ENCODE measurements at regions not wholly inside any gene's neighbourhood (a gene's known extent, or its start where the extent isn't known, plus 50 kb on each side); places are given as distances from the start of the nearest gene placed in this dataset.

DNA sequence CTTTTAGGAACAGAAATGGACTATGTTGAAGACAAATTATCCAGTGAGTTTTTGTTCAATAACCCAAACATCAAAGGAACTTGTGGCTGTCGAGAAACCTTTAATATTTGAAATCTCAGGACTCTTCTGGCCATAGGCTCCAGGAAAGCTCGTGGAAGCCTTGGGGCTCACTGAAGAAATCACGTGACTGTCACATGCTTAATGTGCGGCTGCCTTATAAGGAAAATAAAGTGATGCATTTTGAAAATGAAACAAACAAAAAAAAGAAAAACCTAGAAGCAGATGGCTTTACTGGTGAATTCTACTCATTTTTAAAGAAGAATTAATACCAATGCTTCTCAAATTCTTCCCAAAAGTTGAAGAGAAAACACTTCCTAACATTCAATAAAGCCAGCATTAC is 228.4 kb upstream of the RAB4A start:
- no peak overlapping the region for H3K27ac ChIP-seq
- no peak overlapping the region for H3K4me3 ChIP-seq
- no peak for DNase-seq (ENCODE audit: low spot score in 2 of 2)
- no peaks in the 10 kb centered on the region for H3K4me1 ChIP-seq
- H3K36me3 ChIP-seq, result no peaks in the 10 kb centered on the region
- no peak for TF ChIP-seq POLR2A (IDR thresholded peaks at IDR 0.05)
- TF ChIP-seq POLR2AphosphoS5 (IDR thresholded peaks at IDR 0.05), result no peak
- TF ChIP-seq, protein P1, sequence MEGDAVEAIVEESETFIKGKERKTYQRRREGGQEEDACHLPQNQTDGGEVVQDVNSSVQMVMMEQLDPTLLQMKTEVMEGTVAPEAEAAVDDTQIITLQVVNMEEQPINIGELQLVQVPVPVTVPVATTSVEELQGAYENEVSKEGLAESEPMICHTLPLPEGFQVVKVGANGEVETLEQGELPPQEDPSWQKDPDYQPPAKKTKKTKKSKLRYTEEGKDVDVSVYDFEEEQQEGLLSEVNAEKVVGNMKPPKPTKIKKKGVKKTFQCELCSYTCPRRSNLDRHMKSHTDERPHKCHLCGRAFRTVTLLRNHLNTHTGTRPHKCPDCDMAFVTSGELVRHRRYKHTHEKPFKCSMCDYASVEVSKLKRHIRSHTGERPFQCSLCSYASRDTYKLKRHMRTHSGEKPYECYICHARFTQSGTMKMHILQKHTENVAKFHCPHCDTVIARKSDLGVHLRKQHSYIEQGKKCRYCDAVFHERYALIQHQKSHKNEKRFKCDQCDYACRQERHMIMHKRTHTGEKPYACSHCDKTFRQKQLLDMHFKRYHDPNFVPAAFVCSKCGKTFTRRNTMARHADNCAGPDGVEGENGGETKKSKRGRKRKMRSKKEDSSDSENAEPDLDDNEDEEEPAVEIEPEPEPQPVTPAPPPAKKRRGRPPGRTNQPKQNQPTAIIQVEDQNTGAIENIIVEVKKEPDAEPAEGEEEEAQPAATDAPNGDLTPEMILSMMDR (IDR thresholded peaks at IDR 0.05), result no peak
- no peaks in the 10 kb centered on the region for H3K27me3 ChIP-seq
- H3K9me3 ChIP-seq, result no peaks in the 10 kb centered on the region
- intact Hi-C loops (cut with DNase I; ENCODE audit: low total_unique reads), result no loop called here

DNA sequence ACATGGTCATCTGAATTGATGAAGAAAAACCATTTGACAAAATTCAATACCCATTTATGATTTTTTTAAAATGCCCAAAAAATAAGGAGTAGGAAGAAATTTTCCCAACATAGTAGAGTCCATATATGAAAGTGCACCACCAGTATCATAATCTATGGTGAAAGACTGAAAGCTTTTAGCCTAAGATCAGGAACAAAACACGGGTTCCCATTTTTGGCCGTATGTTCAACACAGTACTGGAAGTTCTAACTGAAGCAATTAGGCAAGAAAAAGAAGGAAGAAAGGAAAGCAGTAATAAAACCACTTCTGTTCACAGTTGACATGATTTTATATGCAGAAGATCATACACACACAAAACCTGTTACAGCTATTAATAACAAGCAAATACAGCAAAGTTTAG is 227.8 kb upstream of the RAB4A start:
- H3K36me3 ChIP-seq, result no peaks in the 10 kb centered on the region
- H3K27ac ChIP-seq, result no peak overlapping the region
- H3K4me3 ChIP-seq, result no peak overlapping the region
- intact Hi-C loops (cut with DNase I; ENCODE audit: low total_unique reads), result no loop called here
- TF ChIP-seq POLR2AphosphoS5 (IDR thresholded peaks at IDR 0.05), result no peak
- TF ChIP-seq POLR2A (IDR thresholded peaks at IDR 0.05), result no peak
- TF ChIP-seq, protein P1 (IDR thresholded peaks at IDR 0.05), result no peak
- no peaks in the 10 kb centered on the region for H3K9me3 ChIP-seq
- H3K4me1 ChIP-seq, result no peaks in the 10 kb centered on the region
- no peak for DNase-seq (ENCODE audit: low spot score in 2 of 2)
- H3K27me3 ChIP-seq, result no peaks in the 10 kb centered on the region

DNA sequence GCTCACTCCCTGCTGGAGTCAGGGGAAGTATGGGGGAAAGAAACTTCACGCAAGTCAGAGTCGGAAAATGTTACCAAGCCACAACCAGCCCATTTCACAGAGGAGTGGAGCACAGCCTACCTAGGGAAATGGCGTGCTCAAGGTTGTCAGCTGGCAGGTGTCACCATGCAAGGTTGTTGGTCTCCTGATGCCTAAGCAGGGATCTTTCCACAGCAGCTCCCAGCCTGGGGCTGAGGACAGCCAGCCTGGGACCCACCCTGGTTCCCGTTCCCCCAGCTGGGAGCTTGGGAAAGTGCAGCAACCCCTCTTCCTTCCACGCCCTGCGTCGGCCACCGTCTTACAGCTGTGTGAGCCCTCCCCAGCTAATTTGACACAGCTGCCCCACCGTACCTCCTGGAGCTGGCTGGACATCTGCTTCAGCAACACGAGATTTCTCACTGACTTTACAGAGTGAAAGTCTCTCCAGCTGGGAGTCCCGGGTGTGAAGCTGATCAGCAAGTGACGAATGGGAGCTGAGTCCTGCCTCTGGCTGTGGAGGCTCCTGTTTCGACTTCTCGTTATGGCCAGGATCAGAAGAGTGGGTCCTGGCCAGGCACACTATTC is 224.6 kb upstream of the RAB4A start:
- DNase-seq (ENCODE audit: low spot score in 2 of 2), result peak in 1 of 2 donors; percentile 6

DNA sequence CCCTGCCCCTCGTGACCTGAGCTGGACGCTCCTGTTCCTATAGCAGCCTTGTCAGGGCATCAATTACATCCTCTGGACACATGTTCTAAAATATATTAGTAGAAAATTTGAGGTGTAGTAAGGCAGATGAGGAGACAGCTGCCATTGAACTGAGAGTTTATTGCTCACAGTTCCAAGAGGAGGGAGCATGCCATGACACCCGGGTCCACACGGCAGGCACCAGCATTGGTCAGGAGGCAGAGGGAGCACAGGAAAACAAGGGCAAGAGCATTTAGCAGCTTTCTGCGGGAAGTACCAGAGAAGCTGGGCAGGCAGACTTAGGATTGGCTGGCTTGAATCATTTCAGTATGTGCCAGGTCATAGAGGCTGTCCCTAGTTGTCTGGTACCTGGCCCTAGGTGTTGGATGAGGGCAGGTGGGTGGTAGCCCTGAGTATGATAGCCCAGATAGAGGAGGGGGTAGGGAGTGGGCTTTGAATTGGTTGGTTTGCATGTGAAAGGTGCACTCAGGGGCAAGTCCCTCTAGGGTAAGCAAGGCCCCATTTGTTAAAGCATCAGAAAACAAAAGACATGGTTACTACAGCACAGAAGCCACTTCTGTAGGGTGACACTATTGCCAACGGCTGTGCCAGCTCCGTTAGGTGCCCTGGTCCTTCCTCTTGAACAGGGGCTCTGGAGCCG is 223.6 kb upstream of the RAB4A start:
- H3K27me3 ChIP-seq, result no peaks in the 10 kb centered on the region
- DNase-seq (ENCODE audit: low spot score in 2 of 2), result peak in 1 of 2 donors; percentile 13

More for the DNA sequence above, 224.6 kb upstream of the RAB4A start:
- intact Hi-C loops (cut with DNase I; ENCODE audit: low total_unique reads), result no loop called here
- H3K27ac ChIP-seq, result no peak overlapping the region
- no peaks in the 10 kb centered on the region for H3K9me3 ChIP-seq
- H3K4me1 ChIP-seq, result no peaks in the 10 kb centered on the region
- TF ChIP-seq POLR2AphosphoS5 (IDR thresholded peaks at IDR 0.05) (no peak), POLR2A (IDR thresholded peaks at IDR 0.05) (no peak)
- TF ChIP-seq, protein P1 (IDR thresholded peaks at IDR 0.05), result no peak
- H3K36me3 ChIP-seq, result no peaks in the 10 kb centered on the region
- peak overlapping the region in 1 of 3 donors; percentile 13 for H3K4me3 ChIP-seq
- H3K27me3 ChIP-seq, result no peaks in the 10 kb centered on the region

More for the DNA sequence above, 223.6 kb upstream of the RAB4A start:
- Histone ChIP-seq H3K4me3 (no peak overlapping the region), H3K9me3 (no peaks in the 10 kb centered on the region), H3K4me1 (no peaks in the 10 kb centered on the region), H3K27ac (no peak overlapping the region), H3K36me3 (no peaks in the 10 kb centered on the region)
- TF ChIP-seq, protein P1 (IDR thresholded peaks at IDR 0.05), result no peak
- TF ChIP-seq POLR2AphosphoS5 (IDR thresholded peaks at IDR 0.05) (no peak), POLR2A (IDR thresholded peaks at IDR 0.05) (no peak)
- intact Hi-C loops (cut with DNase I; ENCODE audit: low total_unique reads), result no loop called here

Data from breast epithelium (tissue), 4 donors.